Common myeloid progenitor, CD34-positive (primary cell): ENCODE measurements at regions not wholly inside any gene's neighbourhood (a gene's known extent, or its start where the extent isn't known, plus 50 kb on each side); places are given as distances from the start of the nearest gene placed in this dataset.
A peak's percentile ranks its signal among the peaks of the same experiment; 100 is the strongest.
"Not testable (repeated sequence)": the region's sequence is repeated elsewhere in the genome, so short reads cannot be mapped to it uniquely, and the experiment has no call there.

Source experiments
- CTCF ChIA-PET: fragments of 350-600 bp; sonication (Branson Sonifier 250); formaldehyde crosslinking; loops from one replicate; lab custom pipeline; 2021; ENCODE audit warnings: antibody characterized with exemption; lab: Charles Lee
- POLR2A ChIA-PET: fragments of 350-600 bp; sonication (Branson Sonifier 250); formaldehyde crosslinking; loops from one replicate; lab custom pipeline; 2021; ENCODE audit warnings: antibody characterized with exemption; lab: Charles Lee
- DNase-seq, 3 donors: peaks; one replicate each; pipeline versions ENCODE4 v3.0.0 to v3.0.0-alpha.2; 2013
- H3K27ac ChIP-seq, 2 experiments: 1 replicate in 1 of 2; 2 replicates in 1 of 2; pipeline ENCODE4 v1.7.0; 2013; ENCODE audit warnings: inconsistent platforms in 2 of 2, low read length in 2 of 2, mild to moderate bottlenecking in 2 of 2, low read depth in 1 of 2, moderate library complexity in 1 of 2; ENCODE audit not compliant: severe bottlenecking in 2 of 2, insufficient read depth in 1 of 2, poor library complexity in 1 of 2
- H3K27me3 ChIP-seq, 5 experiments: replicated peaks in 2 of 5; 1 replicate in 3 of 5; 2 replicates in 2 of 5; pipeline versions ENCODE4 v1.6.1 to v1.7.0; 2013; ENCODE audit warnings: low read length in 4 of 5, mild to moderate bottlenecking in 2 of 5, moderate library complexity in 2 of 5, inconsistent platforms in 1 of 5; ENCODE audit not compliant: insufficient read depth in 5 of 5, control insufficient read depth in 4 of 5
- H3K36me3 ChIP-seq, 4 experiments: 1 replicate in 2 of 4; 2 replicates in 2 of 4; pipeline versions ENCODE4 v1.6.1 to v1.7.0; 2013; ENCODE audit warnings: low read length in 3 of 4, control low read depth in 1 of 4, mild to moderate bottlenecking in 1 of 4; ENCODE audit not compliant: control insufficient read depth in 4 of 4, insufficient read depth in 4 of 4
- H3K4me1 ChIP-seq, 4 experiments: 1 replicate in 3 of 4; 2 replicates in 1 of 4; pipeline versions ENCODE4 v1.6.1 to v1.7.1; 2013; ENCODE audit warnings: low read length in 3 of 4, mild to moderate bottlenecking in 3 of 4, control low read depth in 1 of 4, inconsistent platforms in 1 of 4, moderate library complexity in 1 of 4; ENCODE audit not compliant: control insufficient read depth in 4 of 4, insufficient read depth in 4 of 4; ENCODE audit errors: control extremely low read depth in 1 of 4
- H3K4me3 ChIP-seq, 7 experiments: 1 replicate in 4 of 7; 2 replicates in 3 of 7; pipeline versions ENCODE4 v1.5.1 to v1.7.0; 2013; ENCODE audit warnings: mild to moderate bottlenecking in 7 of 7, low read length in 6 of 7, moderate library complexity in 6 of 7, inconsistent platforms in 2 of 7, low read depth in 2 of 7, control low read depth in 1 of 7; ENCODE audit not compliant: insufficient read depth in 4 of 7, control insufficient read depth in 1 of 7; ENCODE audit errors: extremely low read depth in 1 of 7
- H3K9me3 ChIP-seq, 5 experiments: 1 replicate in 4 of 5; 2 replicates in 1 of 5; pipeline versions ENCODE4 v1.6.1 to v1.7.1; 2013; ENCODE audit warnings: low read length in 4 of 5, mild to moderate bottlenecking in 2 of 5, inconsistent platforms in 1 of 5, low read depth in 1 of 5, moderate library complexity in 1 of 5; ENCODE audit not compliant: control insufficient read depth in 4 of 5, insufficient read depth in 2 of 5; ENCODE audit errors: control extremely low read depth in 1 of 5
- WGBS: methylation state at CpG from one replicate; pipeline ENCODE4 v1.1.5; 2013; ENCODE audit not compliant: insufficient coverage; 5-methylcytosine and 5-hydroxymethylcytosine counted together

GRCh38 chr2:83971547-83971946 lies 487.5 kb downstream of the SUCLG1 start:
- Histone ChIP-seq H3K36me3 (no peaks in the 10 kb centered on the region), H3K27me3 (no peaks in the 10 kb centered on the region), H3K4me3 (no peak overlapping the region), H3K4me1 (peaks cover 0 to 23% (median 0%) of the 10 kb centered on the region in 4 experiments), H3K9me3 (peaks cover 0 to 2% (median 0%) of the 10 kb centered on the region in 5 experiments), H3K27ac (peak overlapping the region in 1 of 2 experiments; percentile 4)
- ChIA-PET POLR2A (no interaction called here), CTCF (no interaction called here)
- DNase-seq = peak; percentile 72 to 95 (median 85)
- WGBS = 17% methylated on average over 1 of the region's 2 CpGs

- Histone ChIP-seq H3K4me3 (no peak overlapping the region), H3K27me3 (no peaks in the 10 kb centered on the region), H3K9me3 (no peaks in the 10 kb centered on the region), H3K27ac (no peak overlapping the region), H3K4me1 (peaks cover 0 to 23% (median 0%) of the 10 kb centered on the region in 4 experiments), H3K36me3 (no peaks in the 10 kb centered on the region)
- 83% methylated on average over 3 of the region's 4 CpGs for WGBS
- ChIA-PET POLR2A (no interaction called here), CTCF (interaction anchor here (1.1 to 1.2 kb wide), 3 partner anchors 10 to 130 kb away, joined by 3 to 4 read pairs (median 3); no protein-coding TSS in a partner anchor)
- DNase-seq = peak in 2 of 3 donors; percentile 13 to 41
Measured at GRCh38 chr2:83970217-83970929, 488.7 kb downstream of the SUCLG1 start.

- H3K4me1 ChIP-seq = peaks cover 0 to 23% (median 0%) of the 10 kb centered on the region in 4 experiments
- WGBS = 100% methylated on average over 1 of the region's 3 CpGs
- no peaks in the 10 kb centered on the region for H3K27me3 ChIP-seq
- H3K4me3 ChIP-seq = no peak overlapping the region
- H3K9me3 ChIP-seq = no peaks in the 10 kb centered on the region
- no peaks in the 10 kb centered on the region for H3K36me3 ChIP-seq
- CTCF ChIA-PET = no interaction called here
- POLR2A ChIA-PET = no interaction called here
- DNase-seq = no peak
- no peak overlapping the region for H3K27ac ChIP-seq
Measured at GRCh38 chr2:83969085-83969484, 490.0 kb downstream of the SUCLG1 start.

GRCh38 chr2:83967854-83968253 lies 491.2 kb downstream of the SUCLG1 start:
- no peak for DNase-seq
- no CpG with 5 or more reads among the region's 2 CpGs for WGBS
- Histone ChIP-seq H3K4me1 (peaks cover 0 to 23% (median 0%) of the 10 kb centered on the region in 4 experiments), H3K9me3 (no peaks in the 10 kb centered on the region), H3K4me3 (no peak overlapping the region), H3K36me3 (no peaks in the 10 kb centered on the region), H3K27ac (no peak overlapping the region), H3K27me3 (no peaks in the 10 kb centered on the region)
- CTCF ChIA-PET = no interaction called here
- POLR2A ChIA-PET = no interaction called here

GRCh38 chr2:83966946-83967345 lies 492.1 kb downstream of the SUCLG1 start:
- H3K27me3 ChIP-seq, CTCF ChIA-PET, H3K36me3 ChIP-seq, DNase-seq, H3K4me3 ChIP-seq, POLR2A ChIA-PET, H3K9me3 ChIP-seq, H3K27ac ChIP-seq: not testable (repeated sequence)
- peaks cover 0 to 15% (median 0%) of the 10 kb centered on the region in 4 experiments for H3K4me1 ChIP-seq
- no CpG with 5 or more reads among the region's 3 CpGs for WGBS

GRCh38 chr2:83961512-83961911 lies 497.6 kb downstream of the SUCLG1 start:
- H3K4me1 ChIP-seq = no peaks in the 10 kb centered on the region
- no peak overlapping the region for H3K4me3 ChIP-seq
- CTCF ChIA-PET = no interaction called here
- no peak overlapping the region for H3K27ac ChIP-seq
- POLR2A ChIA-PET = no interaction called here
- no peak for DNase-seq
- H3K36me3 ChIP-seq = no peaks in the 10 kb centered on the region
- no peaks in the 10 kb centered on the region for H3K9me3 ChIP-seq
- H3K27me3 ChIP-seq = no peaks in the 10 kb centered on the region
- 98% methylated on average over 4 of the region's 7 CpGs for WGBS

- H3K4me3 ChIP-seq = no peak overlapping the region
- WGBS = 86% methylated on average over 1 of the region's 1 CpG
- POLR2A ChIA-PET = no interaction called here
- no peaks in the 10 kb centered on the region for H3K36me3 ChIP-seq
- no peak for DNase-seq
- no peak overlapping the region for H3K27ac ChIP-seq
- no peaks in the 10 kb centered on the region for H3K4me1 ChIP-seq
- no peaks in the 10 kb centered on the region for H3K27me3 ChIP-seq
- H3K9me3 ChIP-seq = no peaks in the 10 kb centered on the region
- CTCF ChIA-PET = interaction anchor here (0.6 to 1.2 kb wide), 3 partner anchors 10 to 13 kb away, joined by 3 to 4 read pairs (median 4); no protein-coding TSS in a partner anchor
Measured at GRCh38 chr2:83960371-83960770, 498.7 kb downstream of the SUCLG1 start.
